Kidney epithelial cell (primary cell): ENCODE measurements at regions not wholly inside any gene's neighbourhood (a gene's known extent, or its start where the extent isn't known, plus 50 kb on each side); places are given as distances from the start of the nearest gene placed in this dataset.

Source experiments
- DNase-seq: peaks from one replicate; pipeline ENCODE4 v3.0.0-alpha.2; 2010; ENCODE audit warnings: low read depth
- H3K27me3 ChIP-seq: 2 replicates; pipeline ENCODE4 v1.6.0; 2011; ENCODE audit warnings: low read length; ENCODE audit not compliant: control insufficient read depth, insufficient read depth
- H3K36me3 ChIP-seq: 2 replicates; pipeline ENCODE4 v1.5.1; 2011; ENCODE audit warnings: low read length; ENCODE audit not compliant: control insufficient read depth, insufficient read depth
- H3K4me3 ChIP-seq: 2 replicates; pipeline ENCODE4 v1.5.1; 2011; ENCODE audit warnings: low read depth, mild to moderate bottlenecking, control low read depth, low read length
- CTCF ChIP-seq: IDR thresholded peaks from 2 replicates; pipeline ENCODE4 v1.5.1; 2011; ENCODE audit warnings: mild to moderate bottlenecking, moderate library complexity, low read length, control low read depth, inconsistent platforms; ENCODE audit not compliant: insufficient read depth, poor library complexity, severe bottlenecking

- no peak for TF ChIP-seq CTCF
- H3K36me3 ChIP-seq: no peaks in the 10 kb centered on the region
- DNase-seq: no peak
- no peak overlapping the region for H3K4me3 ChIP-seq
- H3K27me3 ChIP-seq: peaks cover 4% of the 10 kb centered on the region
Observed at GRCh38 chr11:32178692-32179091, 87.8 kb downstream of the RCN1 start.

- no peak for TF ChIP-seq CTCF
- Histone ChIP-seq H3K36me3 (no peaks in the 10 kb centered on the region), H3K27me3 (peaks cover 6% of the 10 kb centered on the region), H3K4me3 (no peak overlapping the region)
- no peak for DNase-seq
Observed at GRCh38 chr11:32183512-32183911, 92.6 kb downstream of the RCN1 start.

- no peak for DNase-seq
- TF ChIP-seq CTCF: no peak
- H3K4me3 ChIP-seq: no peak overlapping the region
Observed at GRCh38 chr11:32184041-32184722, 93.3 kb downstream of the RCN1 start.

GRCh38 chr11:32184723-32185376 lies 94.0 kb downstream of the RCN1 start:
- Histone ChIP-seq H3K27me3 (peaks cover 2% of the 10 kb centered on the region), H3K4me3 (no peak overlapping the region), H3K36me3 (no peaks in the 10 kb centered on the region)
- no peak for DNase-seq
- no peak for TF ChIP-seq CTCF

More at GRCh38 chr11:32184041-32184722, 93.3 kb downstream of the RCN1 start:
- Histone ChIP-seq H3K27me3 (peaks cover 2% of the 10 kb centered on the region), H3K36me3 (no peaks in the 10 kb centered on the region)

GRCh38 chr11:32186118-32186517 lies 95.2 kb downstream of the RCN1 start:
- no peak for TF ChIP-seq CTCF
- no peak for DNase-seq

GRCh38 chr11:32187111-32187510 lies 96.2 kb downstream of the RCN1 start:
- TF ChIP-seq CTCF: no peak
- Histone ChIP-seq H3K4me3 (no peak overlapping the region), H3K36me3 (no peaks in the 10 kb centered on the region), H3K27me3 (peaks cover 2% of the 10 kb centered on the region)
- no peak for DNase-seq

More at GRCh38 chr11:32186118-32186517, 95.2 kb downstream of the RCN1 start:
- Histone ChIP-seq H3K4me3 (no peak overlapping the region), H3K36me3 (no peaks in the 10 kb centered on the region), H3K27me3 (peaks cover 2% of the 10 kb centered on the region)
